GM18907 (cell line): ENCODE measurements at regions not wholly inside any gene's neighbourhood (a gene's known extent, or its start where the extent isn't known, plus 50 kb on each side); places are given as distances from the start of the nearest gene placed in this dataset.

Experiments used
- ATAC-seq: cut with Tn5 transposase; IDR thresholded peaks from one replicate; pipeline ENCODE4 v1.9.1; 2021; ENCODE audit warnings: mild to moderate bottlenecking, moderate library complexity; ENCODE audit not compliant: unreplicated experiment

DNA sequence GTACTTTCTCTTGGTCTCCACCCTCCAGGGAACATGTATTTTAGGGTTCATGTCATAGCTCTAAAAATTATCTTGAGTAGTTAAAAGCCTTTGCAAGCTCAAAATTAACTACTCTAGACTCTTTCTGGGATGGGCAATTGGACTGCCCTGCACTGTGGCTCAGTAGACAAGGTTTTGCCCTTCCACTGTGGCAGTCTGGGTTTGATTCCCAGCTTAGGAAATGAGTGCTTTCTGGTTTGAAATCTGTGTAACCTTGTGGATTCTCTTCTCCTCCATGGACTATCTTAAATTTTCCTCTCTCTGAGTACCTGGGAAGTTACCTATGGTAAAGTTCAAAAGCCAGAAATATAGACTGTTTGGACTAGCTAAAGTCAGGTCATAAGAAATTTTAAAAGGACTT is 94.6 kb upstream of the UST start:
- ATAC-seq: no peak

DNA sequence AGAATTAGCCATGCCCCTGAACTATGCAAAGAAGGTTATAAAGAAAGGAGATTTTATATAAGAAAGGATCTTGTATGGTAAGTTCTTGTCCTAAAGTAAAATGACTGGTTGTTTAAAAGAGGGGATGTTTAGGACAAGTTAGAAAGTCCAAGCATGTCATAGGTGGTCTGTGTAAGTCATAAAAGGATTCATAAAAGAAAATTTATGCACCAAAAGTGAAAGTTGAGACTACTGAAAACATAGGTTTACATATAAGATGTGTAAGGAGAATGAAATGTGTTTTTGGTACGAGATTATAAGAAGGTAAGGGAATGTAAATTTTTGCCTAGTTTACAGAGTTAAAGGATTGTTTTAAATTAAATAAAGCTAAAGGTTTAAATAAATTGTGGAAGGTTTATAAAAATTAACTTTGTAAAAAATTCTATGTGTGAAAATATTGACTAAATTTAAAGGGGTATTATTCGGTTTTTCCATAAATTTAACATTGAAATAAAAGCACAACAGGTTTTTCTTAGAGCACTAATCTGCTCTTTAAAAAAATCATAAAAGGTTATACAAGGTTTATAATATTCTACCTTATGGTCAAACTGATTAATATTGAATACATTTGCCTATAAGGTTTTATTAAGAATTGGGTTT is 93.6 kb upstream of the UST start:
- ATAC-seq: no peak

DNA sequence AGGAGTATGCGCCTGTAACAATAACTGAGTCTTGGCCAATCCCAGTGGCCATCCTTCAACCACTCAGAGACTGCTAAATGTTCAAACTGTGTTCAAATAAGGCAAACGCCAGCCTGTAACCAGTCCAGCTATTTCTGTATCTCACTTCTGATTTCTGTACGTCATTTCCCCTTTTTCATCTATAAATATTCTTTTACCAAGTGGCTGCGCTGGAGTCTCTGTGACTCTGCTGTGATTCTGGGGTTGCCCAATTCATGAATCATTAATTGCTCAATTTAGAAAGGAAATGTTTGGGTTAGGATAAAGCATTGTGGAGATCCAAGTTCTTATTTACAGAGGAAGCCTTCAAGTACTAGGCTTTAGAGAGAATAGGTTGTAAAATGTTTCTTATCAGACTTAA is 89.8 kb upstream of the UST start:
- peak; percentile 74 for ATAC-seq

DNA sequence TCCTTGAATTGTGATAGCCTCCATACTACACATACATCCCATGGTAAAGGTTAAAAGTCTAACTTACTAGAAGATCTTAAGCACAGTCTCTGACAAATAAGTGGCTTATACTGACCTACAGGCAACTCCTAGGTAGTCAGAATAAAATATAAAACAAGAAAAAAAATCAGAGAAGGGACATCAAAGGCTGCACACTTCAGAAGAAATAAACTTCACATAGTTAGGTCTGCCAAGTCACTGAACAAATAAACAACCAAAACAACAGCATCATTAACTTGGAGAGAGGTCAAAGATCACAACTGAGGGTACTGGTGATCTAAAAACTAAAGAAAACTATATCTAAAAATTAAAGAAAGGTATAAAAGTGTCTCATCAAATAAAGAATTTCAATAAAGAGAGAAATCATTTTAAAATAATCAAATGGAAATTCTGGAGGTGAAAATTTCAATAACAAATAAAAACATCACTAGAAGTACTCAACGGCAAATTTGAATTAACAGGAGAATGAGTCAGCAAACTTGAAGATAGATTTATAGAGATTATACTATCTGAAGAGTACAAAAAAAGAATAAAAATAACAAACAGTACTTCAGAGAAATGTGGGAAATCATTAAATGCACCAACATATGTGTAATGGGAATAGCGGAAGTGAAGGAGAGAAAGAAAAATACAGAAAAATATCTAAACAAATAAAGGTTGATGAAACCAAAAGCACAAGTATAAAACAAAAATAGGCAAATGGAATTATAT is 88.0 kb upstream of the UST start:
- ATAC-seq: no peak

DNA sequence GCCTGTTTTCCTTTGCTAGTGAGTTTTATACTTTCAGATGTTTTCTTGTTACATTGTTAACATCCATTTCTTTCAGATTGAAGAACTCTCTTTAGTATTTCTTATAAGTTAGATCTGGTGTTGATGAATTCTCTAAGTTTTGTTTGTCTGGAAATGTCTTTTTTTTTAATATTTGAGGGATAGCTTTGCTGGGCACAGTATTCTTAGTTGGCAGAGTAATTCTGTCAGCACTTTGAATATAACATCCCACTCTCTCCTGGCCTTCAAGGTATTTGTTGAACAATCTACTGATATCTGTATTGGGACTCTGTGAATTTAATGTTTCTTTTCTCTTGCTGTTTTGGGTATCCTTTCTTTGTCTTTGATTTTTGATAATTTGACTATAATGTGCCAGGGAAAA is 79.4 kb upstream of the UST start:
- no peak for ATAC-seq

DNA sequence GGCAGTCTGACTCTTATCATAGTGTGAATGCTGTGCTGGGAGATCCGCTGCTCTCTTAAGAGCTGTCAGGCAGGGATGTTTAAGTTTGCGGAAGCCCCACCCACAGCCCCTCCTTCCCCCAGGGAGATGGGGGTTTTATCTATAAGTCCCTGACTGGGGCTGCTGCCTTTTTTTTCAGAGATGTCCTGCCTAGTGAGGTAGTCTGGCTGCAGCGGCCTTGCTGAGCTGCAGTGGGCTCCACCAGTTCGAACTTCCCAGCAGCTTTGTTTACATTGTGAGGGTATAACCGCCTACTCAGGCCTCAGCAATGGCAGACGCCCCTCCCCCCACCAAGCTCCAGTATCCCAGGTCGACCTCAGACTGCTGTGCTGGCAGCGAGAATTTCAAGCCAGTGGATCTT is 75.7 kb upstream of the UST start:
- no peak for ATAC-seq

DNA sequence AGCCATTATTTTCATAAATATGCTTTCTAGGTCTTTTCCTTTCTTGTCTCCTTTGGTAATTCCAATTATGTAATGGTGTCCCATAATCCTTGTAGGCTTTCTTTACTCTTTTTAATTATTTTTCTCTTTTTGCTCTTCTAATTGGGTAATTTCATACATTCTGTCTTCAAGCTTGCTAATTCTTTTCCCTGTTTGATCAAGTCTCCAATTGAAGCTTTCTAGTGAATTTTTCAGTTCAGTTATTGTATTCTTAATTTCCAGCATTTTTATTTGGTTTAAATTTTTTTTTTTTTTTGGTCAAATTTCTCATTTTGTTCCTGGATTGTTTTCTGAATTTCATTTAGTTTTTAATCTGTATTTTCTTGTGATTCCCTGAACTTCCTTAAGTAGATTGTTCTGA is 74.9 kb upstream of the UST start:
- no peak for ATAC-seq

DNA sequence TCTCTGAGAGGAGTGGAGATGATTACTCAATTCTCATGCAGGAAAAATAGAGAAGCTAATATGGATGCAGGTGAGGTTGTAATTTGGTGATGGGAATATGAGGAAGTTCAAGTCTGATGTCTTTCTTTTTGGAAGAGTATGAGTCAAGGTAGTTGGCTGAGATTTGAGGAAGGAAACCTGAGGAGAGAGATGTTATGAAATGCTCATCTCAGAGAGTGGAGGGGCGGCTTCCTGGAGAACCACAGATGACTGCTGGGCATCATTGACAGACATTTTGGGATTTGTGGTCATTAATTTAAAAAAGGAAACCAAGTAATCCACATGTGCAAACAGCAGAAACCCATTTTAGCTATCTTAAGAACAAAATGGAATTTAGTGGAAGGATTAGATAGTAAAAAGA is 72.5 kb upstream of the UST start:
- no peak for ATAC-seq

DNA sequence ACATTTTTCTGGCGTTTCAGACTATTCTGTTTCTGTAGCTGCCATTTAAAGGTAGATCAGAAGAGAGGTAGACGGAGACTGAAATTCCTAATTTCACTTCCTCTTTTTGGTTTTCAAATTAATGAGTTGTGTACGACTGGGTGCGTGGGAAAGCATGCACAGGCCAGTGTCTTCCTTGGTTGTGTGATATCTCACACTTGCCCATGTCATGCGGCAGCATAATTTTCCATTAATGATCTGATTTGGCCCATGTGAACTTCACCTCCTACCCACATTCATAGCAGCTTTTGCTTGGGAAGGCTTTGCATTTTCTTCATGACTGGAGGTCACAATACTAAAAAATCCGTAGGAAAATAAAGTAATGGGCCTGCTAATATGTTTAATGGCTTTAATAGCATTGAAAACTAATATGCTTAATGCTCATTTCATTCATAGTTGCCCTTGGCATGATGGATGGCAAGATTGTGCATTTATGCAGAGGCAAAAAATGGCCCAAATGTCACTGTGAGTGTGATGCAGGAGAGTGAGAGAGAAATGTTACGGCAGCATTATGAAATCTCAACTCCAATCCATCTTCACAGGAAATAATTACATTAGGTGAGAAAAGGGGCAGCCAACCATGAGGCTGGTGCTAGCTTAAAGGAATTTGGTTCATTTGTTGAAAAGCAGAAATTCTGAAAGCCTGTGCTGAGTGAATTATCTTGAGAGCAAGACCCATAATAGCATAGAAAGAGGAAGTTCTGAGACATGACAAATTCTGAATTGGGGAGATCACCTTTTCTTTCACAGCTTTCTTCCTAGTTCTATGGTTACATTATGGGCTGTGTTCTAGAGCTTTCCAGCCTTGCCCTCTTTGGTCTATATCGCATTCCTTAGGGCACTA is 69.0 kb upstream of the UST start:
- peak; percentile 86 for ATAC-seq

DNA sequence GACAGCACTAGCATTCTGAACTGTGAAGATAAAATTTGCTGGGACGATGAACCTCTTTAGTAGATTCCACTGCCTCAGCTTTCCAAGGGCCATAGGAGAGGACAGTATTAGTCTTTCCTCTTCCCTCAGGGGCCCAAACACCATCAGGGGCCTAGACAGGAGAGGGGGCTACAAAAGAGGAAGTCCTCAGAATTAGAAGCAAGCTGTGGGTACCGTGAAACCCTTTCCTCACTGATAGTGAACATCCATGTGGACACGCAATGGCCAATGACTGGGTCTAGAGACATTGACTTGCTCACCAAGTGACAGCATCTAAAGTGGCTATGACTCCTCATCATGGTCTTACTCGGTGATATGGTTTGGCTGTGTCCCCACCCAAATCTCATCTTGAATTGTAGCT is 68.1 kb upstream of the UST start:
- ATAC-seq: no peak

DNA sequence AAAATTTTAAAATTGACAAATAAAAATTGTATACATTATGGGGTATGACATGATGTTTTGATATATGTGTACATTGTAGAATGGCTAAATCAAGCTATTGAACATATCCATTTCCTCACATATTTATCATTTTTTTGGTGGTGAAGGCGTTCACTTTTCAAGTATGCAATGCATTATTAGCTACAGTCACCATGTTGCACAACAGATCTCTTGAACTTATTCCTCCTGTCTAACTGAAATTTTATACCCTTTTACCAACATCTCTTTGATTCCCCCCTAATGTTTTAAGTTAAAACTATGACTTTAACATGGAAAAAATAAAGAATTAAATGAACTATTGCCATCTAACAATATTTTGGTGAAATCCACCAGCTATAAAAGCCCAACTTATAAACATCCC is 65.2 kb upstream of the UST start:
- ATAC-seq: no peak

DNA sequence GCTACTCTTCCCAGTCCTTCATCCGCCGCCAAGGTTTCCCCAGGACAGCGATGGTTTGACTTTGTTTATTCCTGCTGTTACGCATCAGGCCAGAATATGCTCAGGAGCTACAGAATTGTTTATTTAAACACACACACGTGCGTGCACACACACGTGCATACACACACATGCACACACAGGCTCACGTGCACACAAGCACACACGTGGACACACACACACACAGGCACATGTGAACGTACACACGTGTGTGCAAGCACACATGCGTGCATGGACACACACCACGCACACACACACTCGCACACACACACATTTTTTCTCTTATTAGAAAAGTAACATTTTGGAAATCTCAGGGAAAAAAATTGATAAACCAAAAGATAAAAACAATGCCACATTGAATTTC is 64.6 kb upstream of the UST start:
- no peak for ATAC-seq

DNA sequence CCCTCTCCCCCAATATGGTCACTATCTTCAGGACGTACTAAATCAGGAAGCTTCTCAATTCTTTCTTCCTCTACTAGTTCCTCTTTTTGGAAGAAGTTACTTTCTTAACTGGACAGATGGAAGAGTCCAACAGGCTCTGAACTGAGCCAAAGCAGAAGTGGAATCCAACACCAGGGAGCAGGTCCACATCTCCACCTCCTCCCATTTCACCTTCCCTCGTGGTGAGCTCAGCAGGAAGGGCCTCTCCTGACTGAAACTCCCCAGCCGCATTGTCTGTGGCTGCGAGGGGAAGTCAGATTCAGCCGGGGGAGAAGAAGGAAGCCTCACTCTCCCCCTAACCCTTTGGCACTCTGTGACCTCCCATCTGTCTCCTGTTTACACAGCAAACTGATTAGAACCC is 63.8 kb upstream of the UST start:
- no peak for ATAC-seq

DNA sequence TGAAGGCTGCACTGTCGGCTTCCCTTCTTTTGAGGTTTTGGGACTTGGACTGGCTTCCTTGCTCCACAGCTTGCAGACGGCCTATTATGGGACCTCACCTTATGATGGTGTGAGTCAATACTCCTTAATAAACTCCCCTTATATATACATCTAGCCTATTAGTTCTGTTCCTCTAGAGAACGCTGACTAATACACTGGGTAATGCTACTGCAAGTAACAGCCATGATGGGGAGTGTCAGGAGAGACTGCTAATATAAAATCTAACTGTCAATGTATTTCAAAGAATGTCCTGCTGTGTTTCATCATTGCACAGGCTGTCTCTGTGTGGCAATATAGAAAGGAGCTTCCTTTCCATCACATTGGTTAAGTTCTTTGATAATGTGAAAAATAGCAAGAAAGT is 57.7 kb upstream of the UST start:
- ATAC-seq: no peak

DNA sequence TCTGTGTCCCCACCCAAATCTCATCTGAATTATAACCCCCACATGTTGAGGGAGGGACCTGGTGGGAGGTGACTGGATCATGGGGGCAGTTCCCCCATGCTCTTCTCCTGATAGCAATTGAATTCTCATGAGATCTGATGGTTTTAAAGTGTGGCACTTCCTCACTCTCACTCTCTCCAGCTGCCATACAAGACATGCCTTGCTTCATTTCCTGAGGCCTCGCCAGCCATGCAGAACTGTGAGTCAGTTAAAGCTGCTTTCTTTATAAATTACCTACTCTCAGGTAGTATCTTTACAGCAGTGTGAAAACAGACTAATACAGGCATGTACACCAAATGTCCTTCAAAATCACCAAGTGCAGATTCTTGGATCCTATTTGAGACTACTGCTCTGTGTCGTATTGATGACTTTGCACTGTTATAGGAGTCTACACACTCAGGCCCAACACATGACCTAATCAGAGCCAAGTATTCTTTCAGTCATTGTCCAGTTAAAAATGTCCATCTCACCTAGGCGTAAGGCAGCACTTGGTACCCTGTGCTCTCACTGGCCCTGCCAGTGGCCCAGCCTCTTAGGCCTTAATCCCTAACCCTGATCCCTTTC is 52.8 kb upstream of the UST start:
- peak; percentile 83 for ATAC-seq
